IMR-90 (cell line): ENCODE measurements at regions not wholly inside any gene's neighbourhood (a gene's known extent, or its start where the extent isn't known, plus 50 kb on each side); places are given as distances from the start of the nearest gene placed in this dataset.

Experiments
- ATAC-seq: fragments of 200-7000 bp; cut with Tn5 transposase; 2 replicates; pipeline ENCODE4 v1.9.1; 2020; ENCODE audit warnings: low read depth, mild to moderate bottlenecking, moderate library complexity
- BruUV-seq: library from RNA; stranded (reverse); fragments of 400-500 nt; replicated peaks from 2 replicates; lab custom pipeline; 2021; lab: Mats Ljungman, UMichigan
- CTCF ChIA-PET: fragments of 300-600 bp; formaldehyde crosslinking; extraction: SDS; loops from one replicate; lab custom pipeline; 2021; ENCODE audit warnings: antibody characterized with exemption; lab: Yijun Ruan, JAX
- POLR2A ChIA-PET: fragments of 300-600 bp; sonication (Branson Sonifier 250); formaldehyde crosslinking; loops from one replicate; lab custom pipeline; 2022; ENCODE audit warnings: antibody characterized with exemption; ENCODE audit not compliant: unreplicated experiment; lab: Charles Lee
- DNase-seq: peaks from one replicate; pipeline ENCODE4 v3.0.0; 2013
- H2AFZ ChIP-seq: replicated peaks from 2 replicates; pipeline ENCODE3; 2013; ENCODE audit warnings: low read length, mild to moderate bottlenecking; ENCODE audit not compliant: poor library complexity
- H2AK5ac ChIP-seq: 2 replicates; pipeline ENCODE4 v1.6.1; 2013; ENCODE audit warnings: low read depth, low read length, inconsistent platforms
- H2AK9ac ChIP-seq: replicated peaks from 2 replicates; pipeline ENCODE3; 2013; ENCODE audit warnings: mild to moderate bottlenecking, low read depth, low read length, moderate library complexity; ENCODE audit not compliant: poor library complexity
- H2BK120ac ChIP-seq: 2 replicates; pipeline ENCODE4 v1.6.1; 2013; ENCODE audit warnings: low read depth, low read length, inconsistent platforms
- H2BK15ac ChIP-seq: 3 replicates; pipeline ENCODE4 v1.6.1; 2013; ENCODE audit warnings: low read depth, low read length, inconsistent platforms
- H2BK20ac ChIP-seq: 2 replicates; pipeline ENCODE4 v1.6.1; 2013; ENCODE audit warnings: low read depth, mild to moderate bottlenecking, inconsistent platforms, low read length, moderate library complexity
- H2BK5ac ChIP-seq: 2 replicates; pipeline ENCODE4 v1.6.1; 2013; ENCODE audit warnings: mild to moderate bottlenecking, low read depth, low read length, inconsistent platforms; ENCODE audit not compliant: poor library complexity, severe bottlenecking
- H3K14ac ChIP-seq: replicated peaks from 2 replicates; pipeline ENCODE4 v1.6.1; 2013; ENCODE audit warnings: low read depth, low read length, inconsistent platforms
- H3K18ac ChIP-seq: 2 replicates; pipeline ENCODE4 v1.6.1; 2013; ENCODE audit warnings: low read depth, low read length, control low read depth
- H3K23ac ChIP-seq: 2 replicates; pipeline ENCODE4 v1.6.1; 2013; ENCODE audit warnings: low read depth, low read length, inconsistent platforms
- H3K27ac ChIP-seq: 2 replicates; pipeline ENCODE4 v1.5.1; 2013; ENCODE audit warnings: mild to moderate bottlenecking, control low read depth, low read length; ENCODE audit not compliant: insufficient read depth
- H3K27me3 ChIP-seq: 2 replicates; pipeline ENCODE4 v1.6.1; 2013; ENCODE audit warnings: low read length; ENCODE audit not compliant: control insufficient read depth, insufficient read depth
- H3K36me3 ChIP-seq: 2 replicates; pipeline ENCODE4 v1.6.1; 2013; ENCODE audit warnings: low read length, mixed read lengths; ENCODE audit not compliant: control insufficient read depth, insufficient read depth
- H3K4ac ChIP-seq: 2 replicates; pipeline ENCODE4 v1.6.1; 2013; ENCODE audit warnings: low read depth, low read length, inconsistent platforms
- H3K4me1 ChIP-seq: 2 replicates; pipeline ENCODE4 v1.6.1; 2013; ENCODE audit warnings: low read length, mixed read lengths; ENCODE audit not compliant: control insufficient read depth, insufficient read depth
- H3K4me2 ChIP-seq: 2 replicates; pipeline ENCODE4 v1.6.1; 2013; ENCODE audit warnings: low read depth, mild to moderate bottlenecking, control low read depth, low read length, moderate library complexity
- H3K4me3 ChIP-seq: 2 replicates; pipeline ENCODE4 v1.5.1; 2013; ENCODE audit warnings: low read depth, mild to moderate bottlenecking, control low read depth, low read length, moderate library complexity; ENCODE audit not compliant: insufficient read depth
- H3K56ac ChIP-seq: 2 replicates; pipeline ENCODE4 v1.6.1; 2013; ENCODE audit warnings: low read length, inconsistent platforms; ENCODE audit not compliant: insufficient read depth; ENCODE audit errors: extremely low read depth
- H3K79me1 ChIP-seq, 2 experiments: 2 replicates each; pipeline ENCODE4 v1.6.1; 2013; ENCODE audit warnings: low read length in 2 of 2, inconsistent platforms in 1 of 2, low read depth in 1 of 2
- H3K9ac ChIP-seq: 2 replicates; pipeline ENCODE4 v1.6.1; 2013; ENCODE audit warnings: low read depth, low read length, control low read depth
- H3K9me1 ChIP-seq: 2 replicates; pipeline ENCODE4 v1.6.1; 2013; ENCODE audit warnings: low read length, inconsistent platforms; ENCODE audit not compliant: insufficient read depth
- H3K9me3 ChIP-seq: 2 replicates; pipeline ENCODE4 v1.6.1; 2013; ENCODE audit warnings: low read length; ENCODE audit not compliant: control insufficient read depth, insufficient read depth
- H4K20me1 ChIP-seq: 2 replicates; pipeline ENCODE4 v1.6.1; 2013; ENCODE audit warnings: low read length, inconsistent platforms; ENCODE audit not compliant: insufficient read depth
- H4K5ac ChIP-seq: 2 replicates; pipeline ENCODE4 v1.6.1; 2013; ENCODE audit warnings: mild to moderate bottlenecking, low read depth, low read length, control low read depth
- H4K8ac ChIP-seq, 2 experiments: 2 replicates each; pipeline ENCODE4 v1.6.1; 2013; ENCODE audit warnings: low read depth in 2 of 2, low read length in 2 of 2, control low read depth in 1 of 2, inconsistent platforms in 1 of 2
- H4K91ac ChIP-seq: 2 replicates; pipeline ENCODE4 v1.6.1; 2013; ENCODE audit warnings: low read depth, low read length, inconsistent platforms; ENCODE audit not compliant: insufficient read depth
- CEBPB ChIP-seq: IDR thresholded peaks from 2 replicates; pipeline ENCODE4 v1.6.1; 2012; ENCODE audit warnings: low read depth, low read length, improper control_type of control experiment
- SMC3 ChIP-seq: fragments of 150-350 bp; IDR thresholded peaks from 2 replicates; pipeline ENCODE4 v1.6.1; 2016; ENCODE audit warnings: low read depth, mild to moderate bottlenecking, antibody characterized with exemption, low read length, moderate library complexity
- WGBS, 2 experiments: methylation state at CpG; one replicate each; pipeline versions ENCODE4 v1.1.5 to v1.1.7; 2013; ENCODE audit warnings: missing lambda C conversion rate in 2 of 2; ENCODE audit not compliant: insufficient read length in 1 of 2; ENCODE audit errors: extremely low coverage in 2 of 2; 5-methylcytosine and 5-hydroxymethylcytosine counted together
- dilution Hi-C: fragments of 300-500 bp; cut with HindIII; formaldehyde crosslinking; loops from one replicate; pipeline ENCODE4 v1.14.3; 2018; ENCODE audit warnings: low sequenced_read_pairs; ENCODE audit not compliant: unreplicated experiment
- in situ Hi-C: fragments of 300-500 bp; cut with MboI; formaldehyde crosslinking; loops from 3 replicates; pipeline ENCODE4 v1.14.3; 2019; ENCODE audit warnings: low sequenced_read_pairs, inconsistent platforms, mixed read lengths
- intact Hi-C: fragments of 100-400 bp; cut with micrococcal nuclease; formaldehyde crosslinking; loops from 2 replicates; pipeline ENCODE4 v1.10.0; 2022

DNA sequence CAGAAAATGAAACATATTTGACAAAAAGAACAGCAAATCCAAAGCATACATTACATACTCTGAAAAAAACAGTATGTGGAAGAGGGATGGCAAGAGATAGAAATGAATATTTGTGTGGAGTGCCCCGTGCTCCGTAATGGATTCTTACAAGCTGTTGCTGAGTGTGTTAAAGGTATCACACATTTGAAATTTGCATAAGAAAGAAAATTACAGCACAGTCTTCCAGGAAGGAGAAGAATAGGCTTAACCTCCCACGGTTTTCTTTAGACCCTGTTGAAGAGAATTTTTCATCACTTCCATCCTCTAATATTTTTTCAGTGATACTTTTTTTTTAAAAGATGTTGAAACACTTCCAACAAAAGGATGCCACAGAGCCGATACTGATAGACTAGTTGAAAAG is 1489.4 kb downstream of the RAPGEF2 start:
- POLR2A ChIA-PET = no interaction called here
- in situ Hi-C loops = no loop called here
- H3K18ac ChIP-seq = no peak overlapping the region
- no peak for ATAC-seq
- BruUV-seq = no TSS peak
- H3K27ac ChIP-seq = no peak overlapping the region
- no peak overlapping the region for H2BK120ac ChIP-seq
- H4K5ac ChIP-seq = no peak overlapping the region
- no peak overlapping the region for H2BK20ac ChIP-seq
- no peaks in the 10 kb centered on the region for H4K20me1 ChIP-seq
- H3K27me3 ChIP-seq = no peaks in the 10 kb centered on the region
- H3K23ac ChIP-seq = no peak overlapping the region
- H3K14ac ChIP-seq = no peak overlapping the region
- DNase-seq = no peak
- dilution Hi-C loops = no loop called here
- no peak overlapping the region for H3K56ac ChIP-seq
- no peaks in the 10 kb centered on the region for H3K79me1 ChIP-seq
- CTCF ChIA-PET = no interaction called here
- no peak overlapping the region for H2AK9ac ChIP-seq
- no peak overlapping the region for H2BK15ac ChIP-seq
- H3K4ac ChIP-seq = no peak overlapping the region
- H3K4me2 ChIP-seq = no peak overlapping the region
- H3K9me1 ChIP-seq = no peaks in the 10 kb centered on the region
- no peak for TF ChIP-seq CEBPB
- no peak for TF ChIP-seq SMC3
- no peaks in the 10 kb centered on the region for H3K4me1 ChIP-seq
- no peaks in the 10 kb centered on the region for H3K36me3 ChIP-seq
- H3K4me3 ChIP-seq = no peak overlapping the region
- peaks cover 3% of the 10 kb centered on the region; the same call in 1 of the 2 replicates for H3K9me3 ChIP-seq
- intact Hi-C loops = loop anchor here (10.0 kb wide), 1 partner anchor 47 kb away; no protein-coding TSS in a partner anchor
- no peak overlapping the region for H2AK5ac ChIP-seq
- no peak overlapping the region for H3K9ac ChIP-seq
- H2BK5ac ChIP-seq = no peak overlapping the region
- no CpG with 5 or more reads among the region's 4 CpGs for WGBS, 2 experiments
- no peak overlapping the region for H4K8ac ChIP-seq
- H4K91ac ChIP-seq = no peak overlapping the region
- H2AFZ ChIP-seq = no peak overlapping the region
